Mesothelial cell of epicardium (in vitro differentiated cells): ENCODE measurements at regions not wholly inside any gene's neighbourhood (a gene's known extent, or its start where the extent isn't known, plus 50 kb on each side); places are given as distances from the start of the nearest gene placed in this dataset.

ENCODE experiments used
- DNase-seq, 2 experiments: peaks; one replicate each; pipeline ENCODE4 v3.0.0; 2021; ENCODE audit warnings: low spot score in 2 of 2; ENCODE audit not compliant: unreplicated experiment in 2 of 2
- H3K27ac Mint-ChIP-seq: 2 replicates; pipeline ENCODE4 v1.8.0; 2021; ENCODE audit warnings: mixed read lengths
- H3K27me3 Mint-ChIP-seq: 2 replicates; pipeline ENCODE4 v1.8.0; 2021; ENCODE audit warnings: low read depth, mixed read lengths
- H3K36me3 Mint-ChIP-seq: 2 replicates; pipeline ENCODE4 v1.8.0; 2021; ENCODE audit warnings: mixed read lengths
- H3K4me1 Mint-ChIP-seq: 2 replicates; pipeline ENCODE4 v1.8.0; 2021; ENCODE audit warnings: mixed read lengths
- H3K4me3 Mint-ChIP-seq: 2 replicates; pipeline ENCODE4 v1.8.0; 2021; ENCODE audit warnings: mild to moderate bottlenecking, moderate library complexity, mixed read lengths
- H3K9me3 Mint-ChIP-seq: 2 replicates; pipeline ENCODE4 v1.8.0; 2021; ENCODE audit warnings: mixed read lengths
- TF ChIP-seq, protein P1 (sequence below): fragments of 200-600 bp; sonication (generic); IDR thresholded peaks from one replicate; pipeline ENCODE4 v1.5.0; 2021; ENCODE audit warnings: antibody characterized with exemption; ENCODE audit not compliant: unreplicated experiment

DNA sequence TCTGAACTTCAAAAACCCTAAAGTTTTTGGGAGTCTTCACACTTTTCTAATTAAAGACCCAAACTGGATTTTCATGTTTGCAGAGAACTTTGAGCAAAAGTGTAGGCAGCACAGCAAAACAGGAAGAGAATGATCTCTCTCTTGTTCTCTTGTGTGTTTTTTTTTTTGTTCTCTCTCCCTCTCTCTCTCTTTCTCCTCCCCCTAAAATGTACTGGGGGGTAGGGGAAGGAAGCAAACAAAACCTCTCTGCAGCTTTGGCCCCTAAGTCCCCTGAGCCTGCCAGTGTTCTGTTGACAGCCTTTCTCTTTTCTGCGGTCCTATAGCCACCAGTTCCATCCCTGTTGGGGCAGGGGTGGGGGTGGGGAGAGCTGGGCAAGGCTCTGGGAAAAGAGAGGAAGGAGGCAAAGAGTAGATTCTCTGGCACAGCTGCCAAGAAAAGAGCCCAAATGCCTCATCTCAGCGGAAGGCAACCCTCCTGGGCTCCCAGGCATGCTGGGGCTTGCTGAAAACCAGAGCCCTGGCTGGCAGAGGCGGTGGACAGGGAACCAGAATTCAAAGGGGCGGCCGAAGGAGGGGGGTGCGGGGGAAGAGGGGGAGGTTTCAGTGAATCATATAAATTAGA, 295.3 kb downstream of the SOX9 start:
- H3K9me3 Mint-ChIP-seq, result peaks cover 19% of the 10 kb centered on the region
- DNase-seq, result no peak
- peaks cover 23% of the 10 kb centered on the region for H3K36me3 Mint-ChIP-seq
- H3K4me3 Mint-ChIP-seq, result no peak overlapping the region
- H3K27me3 Mint-ChIP-seq, result no peaks in the 10 kb centered on the region
- TF ChIP-seq, protein P1, sequence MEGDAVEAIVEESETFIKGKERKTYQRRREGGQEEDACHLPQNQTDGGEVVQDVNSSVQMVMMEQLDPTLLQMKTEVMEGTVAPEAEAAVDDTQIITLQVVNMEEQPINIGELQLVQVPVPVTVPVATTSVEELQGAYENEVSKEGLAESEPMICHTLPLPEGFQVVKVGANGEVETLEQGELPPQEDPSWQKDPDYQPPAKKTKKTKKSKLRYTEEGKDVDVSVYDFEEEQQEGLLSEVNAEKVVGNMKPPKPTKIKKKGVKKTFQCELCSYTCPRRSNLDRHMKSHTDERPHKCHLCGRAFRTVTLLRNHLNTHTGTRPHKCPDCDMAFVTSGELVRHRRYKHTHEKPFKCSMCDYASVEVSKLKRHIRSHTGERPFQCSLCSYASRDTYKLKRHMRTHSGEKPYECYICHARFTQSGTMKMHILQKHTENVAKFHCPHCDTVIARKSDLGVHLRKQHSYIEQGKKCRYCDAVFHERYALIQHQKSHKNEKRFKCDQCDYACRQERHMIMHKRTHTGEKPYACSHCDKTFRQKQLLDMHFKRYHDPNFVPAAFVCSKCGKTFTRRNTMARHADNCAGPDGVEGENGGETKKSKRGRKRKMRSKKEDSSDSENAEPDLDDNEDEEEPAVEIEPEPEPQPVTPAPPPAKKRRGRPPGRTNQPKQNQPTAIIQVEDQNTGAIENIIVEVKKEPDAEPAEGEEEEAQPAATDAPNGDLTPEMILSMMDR, result no peak
- peaks cover 23% of the 10 kb centered on the region for H3K4me1 Mint-ChIP-seq
- peak overlapping the region; percentile 25 for H3K27ac Mint-ChIP-seq

DNA sequence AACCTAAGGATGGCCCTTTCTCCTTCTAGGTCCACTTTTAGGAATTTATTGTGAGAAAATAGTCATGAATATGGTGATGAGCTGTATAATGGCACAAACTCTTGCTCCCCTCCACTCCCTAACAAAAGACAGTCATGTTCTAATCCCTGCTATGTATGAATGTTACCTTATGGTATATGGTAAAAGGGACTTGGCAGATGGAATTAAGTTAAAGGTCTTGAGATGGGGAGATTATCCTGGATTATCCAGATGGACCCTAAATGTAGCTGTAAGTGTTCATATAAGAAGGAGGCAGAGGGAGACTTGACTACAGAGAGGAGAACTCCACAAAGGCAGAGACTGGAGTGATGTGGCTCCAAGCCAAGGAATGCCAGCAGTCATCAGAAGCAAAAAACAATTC, 296.1 kb downstream of the SOX9 start:
- H3K4me1 Mint-ChIP-seq, result peaks cover 27% of the 10 kb centered on the region
- DNase-seq, result no peak
- no peaks in the 10 kb centered on the region for H3K27me3 Mint-ChIP-seq
- H3K27ac Mint-ChIP-seq, result no peak overlapping the region
- H3K4me3 Mint-ChIP-seq, result no peak overlapping the region
- peaks cover 23% of the 10 kb centered on the region for H3K36me3 Mint-ChIP-seq
- peaks cover 19% of the 10 kb centered on the region for H3K9me3 Mint-ChIP-seq
- TF ChIP-seq, protein P1, result no peak

DNA sequence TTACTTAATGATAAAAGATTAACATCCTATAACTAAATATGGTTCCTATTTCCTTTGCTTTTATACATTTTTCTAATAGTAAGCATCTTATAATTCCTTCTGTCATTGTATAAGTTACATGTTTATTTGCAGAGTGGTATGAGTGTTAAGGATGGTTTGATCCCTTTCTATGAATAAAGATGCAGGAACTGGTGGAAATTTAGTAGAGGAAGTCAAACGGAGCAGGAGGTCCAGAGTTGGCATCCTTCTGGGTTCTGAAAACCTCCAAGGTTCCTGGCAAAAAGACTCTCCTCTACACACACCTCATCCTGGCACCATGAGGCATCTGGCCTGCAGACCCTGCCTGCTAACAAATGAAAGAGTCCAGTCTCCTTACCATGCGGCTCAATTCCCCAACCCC, 296.8 kb downstream of the SOX9 start:
- peaks cover 23% of the 10 kb centered on the region for H3K36me3 Mint-ChIP-seq
- peaks cover 19% of the 10 kb centered on the region for H3K9me3 Mint-ChIP-seq
- H3K4me3 Mint-ChIP-seq, result no peak overlapping the region
- H3K4me1 Mint-ChIP-seq, result peaks cover 29% of the 10 kb centered on the region
- DNase-seq, result no peak
- TF ChIP-seq, protein P1, result no peak
- no peak overlapping the region for H3K27ac Mint-ChIP-seq
- no peaks in the 10 kb centered on the region for H3K27me3 Mint-ChIP-seq

DNA sequence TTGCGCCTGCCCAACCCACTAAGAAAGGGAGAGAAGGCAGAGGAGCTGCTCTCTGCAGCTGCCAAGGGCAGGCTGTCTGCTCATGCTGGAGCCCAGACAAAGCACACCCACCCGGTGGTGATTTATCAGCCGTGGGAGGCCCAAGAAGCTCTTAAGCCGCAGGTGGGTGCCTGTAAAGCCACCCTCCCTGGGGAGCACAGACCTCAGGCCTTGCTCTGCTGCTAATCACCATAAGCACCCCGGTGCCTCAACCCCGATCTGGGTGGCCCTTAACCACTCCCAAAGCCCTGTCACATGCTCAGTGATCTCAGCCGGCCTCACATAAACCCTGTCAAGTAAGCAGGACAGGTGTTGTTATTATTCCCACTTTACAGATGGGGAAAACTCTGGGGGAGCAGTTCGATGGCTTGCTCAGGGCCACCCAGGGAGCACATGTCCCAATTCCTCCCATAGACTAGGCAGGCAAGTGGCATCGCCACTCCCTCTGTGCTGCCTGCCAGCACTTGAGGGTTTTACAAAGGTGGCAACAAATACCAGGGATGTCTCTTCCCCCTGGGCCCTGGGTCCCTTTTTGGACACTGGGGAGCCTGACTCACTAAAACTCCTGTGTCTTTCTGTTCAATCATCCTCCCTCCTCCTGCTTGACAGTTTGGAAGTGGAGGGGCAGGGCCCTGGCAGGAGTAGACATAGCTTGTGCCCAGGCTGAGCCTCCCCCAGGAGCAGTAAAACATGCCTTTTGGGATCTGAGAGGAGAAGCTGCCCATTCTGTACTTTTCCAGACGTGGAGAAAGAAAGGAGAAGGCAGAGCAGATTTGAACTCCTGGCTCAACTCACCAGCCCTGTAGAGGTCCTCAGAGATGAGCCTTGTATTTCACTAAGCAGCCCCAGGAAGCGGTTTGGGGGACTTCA, 299.3 kb downstream of the SOX9 start:
- TF ChIP-seq, protein P1, result no peak
- Mint-ChIP-seq H3K4me3 (no peak overlapping the region), H3K4me1 (peaks cover 30% of the 10 kb centered on the region), H3K27me3 (no peaks in the 10 kb centered on the region), H3K27ac (peak overlapping the region; percentile 25), H3K9me3 (peaks cover 19% of the 10 kb centered on the region), H3K36me3 (peaks cover 15% of the 10 kb centered on the region)
- no peak for DNase-seq

DNA sequence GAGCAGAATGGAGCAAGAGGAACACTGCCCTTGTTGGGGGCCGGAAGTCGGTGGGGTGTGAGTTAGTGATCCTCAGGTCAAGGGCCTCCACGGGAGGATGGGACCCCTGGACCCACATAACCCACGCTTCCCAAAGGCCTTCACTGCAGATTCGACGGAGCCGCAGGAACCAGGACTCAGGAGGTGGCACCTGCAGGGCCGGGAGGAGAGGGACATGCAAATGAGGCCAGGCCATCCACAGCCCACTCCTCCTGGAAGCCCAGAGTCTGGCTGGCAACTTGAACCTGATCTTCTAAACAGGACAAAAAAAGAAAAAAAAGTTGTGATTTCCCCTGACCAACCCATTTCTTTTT, 299.9 kb downstream of the SOX9 start:
- Mint-ChIP-seq H3K36me3 (peaks cover 15% of the 10 kb centered on the region), H3K27ac (no peak overlapping the region), H3K4me1 (peaks cover 28% of the 10 kb centered on the region), H3K9me3 (peaks cover 19% of the 10 kb centered on the region), H3K4me3 (no peak overlapping the region), H3K27me3 (no peaks in the 10 kb centered on the region)
- TF ChIP-seq, protein P1, result no peak
- DNase-seq, result no peak
